ENCODE measurements at regions not wholly inside any gene's neighbourhood (a gene's known extent, or its start where the extent isn't known, plus 50 kb on each side); places are given as distances from the start of the nearest gene placed in this dataset.
"Not testable (repeated sequence)": the region's sequence is repeated elsewhere in the genome, so short reads cannot be mapped to it uniquely, and the experiment has no call there.

DNA sequence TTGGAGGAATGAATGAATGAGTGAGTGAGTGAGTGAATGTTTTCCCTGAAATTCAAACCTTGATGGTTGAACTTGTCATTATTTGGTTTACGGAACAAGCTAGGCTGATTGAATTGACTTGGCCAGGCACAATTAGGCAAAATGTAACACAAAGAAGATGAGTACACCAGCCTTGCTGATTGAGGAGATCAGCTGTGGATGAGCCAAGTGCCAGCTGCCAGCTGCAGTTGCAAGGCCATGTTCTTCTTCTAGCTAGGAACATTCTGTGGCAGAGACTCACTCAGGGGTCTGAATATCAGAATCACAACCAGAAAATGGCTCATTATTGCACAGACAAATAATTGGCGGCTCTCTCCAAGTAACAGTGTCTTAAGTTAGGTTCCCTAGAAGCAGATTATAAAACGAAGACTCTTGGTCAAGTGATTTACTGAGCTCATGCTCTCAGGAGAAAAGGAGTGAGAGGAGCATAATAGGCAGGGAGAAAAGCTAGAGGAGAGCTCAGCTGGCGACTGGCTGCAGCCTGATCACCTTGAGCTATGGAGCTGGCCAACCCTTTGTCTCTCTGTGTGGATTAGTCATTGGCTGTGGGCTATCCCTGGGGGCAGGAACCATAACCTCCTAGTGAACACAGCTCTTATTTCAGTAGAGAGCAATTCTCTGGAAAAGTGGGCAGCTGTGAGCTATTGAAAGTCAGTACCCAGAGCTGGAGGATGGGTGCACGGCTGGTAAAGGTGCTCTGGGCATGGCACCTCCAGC, 225.3 kb upstream of the SERP2 start:
- H3K4me3 ChIP-seq (ENCODE audit: low read depth, low read length): no peak overlapping the region
- no peak for TF ChIP-seq CTCF (IDR thresholded peaks at IDR 0.05; ENCODE audit: borderline replicate concordance, insufficient read depth, low read depth, low read length)

DNA sequence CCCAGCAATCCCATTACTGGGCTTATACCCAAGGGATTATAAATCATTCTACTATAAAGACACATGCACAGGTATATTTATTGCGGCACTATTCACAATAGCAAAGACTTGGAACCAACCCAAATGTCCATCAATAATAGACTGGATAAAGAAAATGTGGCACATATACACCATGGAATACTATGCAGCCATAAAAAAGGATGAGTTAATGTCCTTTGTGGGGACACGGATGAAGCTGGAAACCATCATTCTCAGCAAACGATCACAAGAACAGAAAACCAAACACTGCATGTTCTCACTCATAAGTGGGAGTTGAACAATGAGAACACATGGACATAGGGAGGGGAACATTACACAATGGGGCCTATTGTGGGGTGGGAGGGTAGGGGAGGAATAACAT, 224.4 kb upstream of the SERP2 start:
- H3K4me3 ChIP-seq (ENCODE audit: low read depth, low read length): not testable (repeated sequence)

DNA sequence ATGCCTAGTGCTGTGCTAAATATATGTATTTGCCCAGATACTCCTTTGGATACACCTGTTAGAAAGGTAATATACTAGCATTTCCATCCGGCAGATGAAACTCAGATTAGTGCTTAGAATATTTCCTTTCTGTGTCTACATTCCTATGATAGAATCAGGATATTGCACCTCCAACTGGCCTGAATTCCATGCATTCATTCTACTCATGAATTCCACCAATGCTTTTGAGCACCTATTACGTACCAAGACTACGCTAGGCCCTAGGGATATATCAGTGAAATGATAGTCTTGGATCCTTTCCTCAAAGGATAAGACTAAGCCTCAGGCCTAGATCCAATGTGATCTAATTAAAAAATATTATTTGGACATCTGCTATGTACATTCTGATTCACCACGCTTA, 223.8 kb upstream of the SERP2 start:
- no peak overlapping the region for H3K4me3 ChIP-seq (ENCODE audit: low read depth, low read length)
- TF ChIP-seq CTCF (IDR thresholded peaks at IDR 0.05; ENCODE audit: borderline replicate concordance, insufficient read depth, low read depth, low read length): no peak

DNA sequence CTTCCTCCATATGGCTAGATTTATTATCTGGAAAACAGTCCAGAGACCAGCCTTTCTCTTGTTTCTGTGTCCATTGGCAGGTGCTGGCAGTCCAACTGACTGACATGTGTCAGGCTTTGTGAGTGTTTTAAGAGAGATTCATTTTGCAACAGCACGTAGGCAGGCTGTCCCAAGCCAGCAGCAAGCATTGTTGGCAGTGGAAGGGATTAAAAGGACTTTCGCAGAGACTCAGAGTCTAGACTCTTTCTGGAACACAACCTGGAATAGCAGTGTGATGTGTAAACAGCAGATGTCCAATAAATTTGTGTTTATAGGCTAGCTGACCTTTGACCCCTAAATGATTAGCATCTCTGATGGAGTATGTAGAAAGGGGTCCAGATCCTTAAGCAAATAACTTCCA, 222.2 kb upstream of the SERP2 start:
- H3K4me3 ChIP-seq (ENCODE audit: low read depth, low read length): no peak overlapping the region
- no peak for TF ChIP-seq CTCF (IDR thresholded peaks at IDR 0.05; ENCODE audit: borderline replicate concordance, insufficient read depth, low read depth, low read length)

DNA sequence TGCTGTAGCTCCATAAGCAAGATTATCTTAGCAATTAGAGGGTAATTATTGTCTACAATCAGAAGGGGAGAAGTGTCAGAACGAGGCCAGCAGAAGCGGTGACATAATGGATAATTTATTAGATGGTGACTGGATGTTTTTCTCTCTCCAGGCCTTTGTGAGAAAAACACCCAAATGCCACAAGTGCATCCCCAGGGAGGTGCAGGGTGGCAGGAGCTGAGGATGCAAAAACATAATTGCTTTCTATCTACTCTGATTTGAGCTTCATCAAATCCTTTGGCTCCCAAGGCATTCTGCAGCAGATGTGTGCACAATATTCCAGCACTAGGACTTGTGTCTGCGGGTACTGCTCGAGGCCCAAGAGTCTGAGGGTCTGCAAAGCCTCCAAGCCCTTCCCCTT, 220.1 kb upstream of the SERP2 start:
- no peak for TF ChIP-seq CTCF (IDR thresholded peaks at IDR 0.05; ENCODE audit: borderline replicate concordance, insufficient read depth, low read depth, low read length)
- H3K4me3 ChIP-seq (ENCODE audit: low read depth, low read length): no peak overlapping the region

GRCh38 chr13:44155422-44156293, 218.0 kb upstream of the SERP2 start:
- no peak overlapping the region for H3K4me3 ChIP-seq (ENCODE audit: low read depth, low read length)
- TF ChIP-seq CTCF (IDR thresholded peaks at IDR 0.05; ENCODE audit: borderline replicate concordance, insufficient read depth, low read depth, low read length): no peak

DNA sequence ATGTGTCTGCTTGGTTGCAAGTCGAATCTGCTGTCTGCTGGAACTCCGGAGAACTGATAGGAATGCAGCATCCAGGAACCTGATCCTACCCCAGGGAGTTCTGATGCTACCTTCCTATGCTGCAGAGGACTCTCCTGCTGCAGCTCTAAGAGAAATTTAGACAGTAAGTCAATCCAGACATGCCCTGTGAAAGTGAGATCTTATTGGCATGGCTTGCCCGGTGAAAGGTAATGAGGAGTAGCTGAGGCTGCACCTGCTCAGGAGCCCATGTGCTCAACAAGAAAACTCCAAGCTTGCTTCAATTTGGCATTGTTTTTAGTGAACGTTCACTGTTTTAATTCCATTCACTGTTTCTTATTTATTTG, 217.3 kb upstream of the SERP2 start:
- no peak for TF ChIP-seq CTCF (IDR thresholded peaks at IDR 0.05; ENCODE audit: borderline replicate concordance, insufficient read depth, low read depth, low read length)
- H3K4me3 ChIP-seq (ENCODE audit: low read depth, low read length): no peak overlapping the region
